HCT116 (cell line): ENCODE measurements at regions not wholly inside any gene's neighbourhood (a gene's known extent, or its start where the extent isn't known, plus 50 kb on each side); places are given as distances from the start of the nearest gene placed in this dataset.
A peak's percentile ranks its signal among the peaks of the same experiment; 100 is the strongest.

ENCODE experiments used
- ATAC-seq: fragments of 200-7000 bp; cut with Tn5 transposase; 2 replicates; pipeline ENCODE4 v1.9.1; 2020; ENCODE audit warnings: mild to moderate bottlenecking, moderate library complexity
- BruUV-seq: library from RNA; stranded (reverse); fragments of 400-500 nt; replicated peaks from 2 replicates; lab custom pipeline; 2021; lab: Mats Ljungman, UMichigan
- CTCF ChIA-PET: fragments of 300-600 bp; sonication (Branson Sonifier 250); formaldehyde crosslinking; loops from one replicate; lab custom pipeline; 2021; ENCODE audit warnings: antibody characterized with exemption; lab: Charles Lee
- POLR2A ChIA-PET: fragments of 300-600, 350-600 bp; sonication (Branson Sonifier 250); formaldehyde crosslinking; loops from one replicate; lab custom pipeline; 2021; ENCODE audit warnings: antibody characterized with exemption; lab: Charles Lee
- RAD21 ChIA-PET, 2 experiments: fragments of 300-600 bp; sonication (Branson Sonifier 250); formaldehyde crosslinking; loops; one replicate each; lab custom pipeline; 2023; ENCODE audit warnings: low total read pairs in 2 of 2; ENCODE audit not compliant: uncharacterized antibody in 2 of 2, unreplicated experiment in 2 of 2, low non-redundant PET in 1 of 2; lab: Charles Lee
- DNase-seq: peaks from one replicate; pipeline ENCODE4 v3.0.0-alpha.2; 2010; ENCODE audit warnings: low read depth, low spot score
- H2AFZ ChIP-seq: fragments of 200-600 bp; shearing (Covaris generic), sonication (generic); 2 replicates; pipeline ENCODE4 v1.6.1; 2017; ENCODE audit warnings: low read depth, mixed run types, mixed read lengths, antibody characterized with exemption, low read length; ENCODE audit not compliant: poor library complexity, severe bottlenecking
- H3K27ac ChIP-seq: 2 replicates; pipeline ENCODE4 v1.5.1; 2012; ENCODE audit warnings: low read depth, low read length
- H3K27me3 ChIP-seq: fragments of 200-600 bp; sonication (generic); 2 replicates; pipeline ENCODE4 v1.6.1; 2016; ENCODE audit warnings: mixed run types, low read length, mixed read lengths; ENCODE audit not compliant: insufficient read depth
- H3K36me3 ChIP-seq, 2 experiments: fragments of 200-500 bp in 1 of 2; fragments of 200-600 bp in 1 of 2; sonication (Bioruptor generic) in 1 of 2; sonication (generic) in 1 of 2; 2 replicates each; pipeline versions ENCODE4 v1.5.1 to v1.6.1; 2014 to 2016; ENCODE audit warnings: low read length in 2 of 2, inconsistent platforms in 1 of 2, mixed read lengths in 1 of 2, mixed run types in 1 of 2; ENCODE audit not compliant: insufficient read depth in 2 of 2, control insufficient read depth in 1 of 2
- H3K4me1 ChIP-seq, 2 experiments: fragments of 200-600 bp in 1 of 2; sonication (generic) in 1 of 2; 2 replicates each; pipeline versions ENCODE4 v1.5.1 to v1.6.1; 2012 to 2017; ENCODE audit warnings: low read length in 2 of 2, inconsistent platforms in 1 of 2, mild to moderate bottlenecking in 1 of 2, mixed read lengths in 1 of 2, mixed run types in 1 of 2, moderate library complexity in 1 of 2; ENCODE audit not compliant: insufficient read depth in 2 of 2, control insufficient read depth in 1 of 2
- H3K4me2 ChIP-seq: fragments of 200-600 bp; sonication (generic); 2 replicates; pipeline ENCODE4 v1.6.1; 2017; ENCODE audit warnings: mixed run types, low read length, mixed read lengths
- H3K4me3 ChIP-seq, 2 experiments: fragments of 200-600 bp in 1 of 2; sonication (generic) in 1 of 2; replicated peaks in 1 of 2; 2 replicates each; pipeline ENCODE4 v1.5.1; 2011 to 2016; ENCODE audit warnings: low read length in 2 of 2, control low read depth in 1 of 2, low read depth in 1 of 2, mild to moderate bottlenecking in 1 of 2, mixed read lengths in 1 of 2, mixed run types in 1 of 2
- H3K79me2 ChIP-seq: fragments of 200-600 bp; sonication (generic); 2 replicates; pipeline ENCODE4 v1.6.1; 2017; ENCODE audit warnings: mild to moderate bottlenecking, mixed run types, low read length, moderate library complexity, mixed read lengths; ENCODE audit not compliant: insufficient read depth
- H3K9ac ChIP-seq: fragments of 200-600 bp; sonication (generic); 2 replicates; pipeline ENCODE4 v1.6.1; 2016; ENCODE audit warnings: low read length, mixed read lengths
- H3K9me2 ChIP-seq: fragments of 200-600 bp; sonication (generic), shearing (Covaris generic); 2 replicates; pipeline ENCODE4 v1.6.1; 2017; ENCODE audit warnings: mixed run types, mild to moderate bottlenecking, moderate library complexity; ENCODE audit not compliant: insufficient read depth
- H3K9me3 ChIP-seq, 2 experiments: fragments of 200-500 bp in 1 of 2; fragments of 200-600 bp in 1 of 2; sonication (Bioruptor generic) in 1 of 2; sonication (generic) in 1 of 2; 2 replicates each; pipeline ENCODE4 v1.6.1; 2014 to 2017; ENCODE audit warnings: low read length in 2 of 2, mixed read lengths in 2 of 2, inconsistent platforms in 1 of 2, low read depth in 1 of 2, mild to moderate bottlenecking in 1 of 2, mixed run types in 1 of 2, moderate library complexity in 1 of 2; ENCODE audit not compliant: control insufficient read depth in 1 of 2, insufficient read depth in 1 of 2
- H4K20me1 ChIP-seq: fragments of 200-600 bp; sonication (generic), shearing (Covaris generic); 2 replicates; pipeline ENCODE4 v1.6.1; 2017; ENCODE audit warnings: mixed run types, mild to moderate bottlenecking, moderate library complexity; ENCODE audit not compliant: insufficient read depth
- EGR1 ChIP-seq: IDR thresholded peaks from 2 replicates; pipeline ENCODE4 v1.6.1; 2012; ENCODE audit warnings: low read depth
- EZH2 ChIP-seq: fragments of 200-600 bp; sonication (generic); IDR thresholded peaks from 2 replicates; pipeline ENCODE4 v1.6.1; 2017; ENCODE audit warnings: antibody characterized with exemption, mixed run types
- EZH2phosphoT487 ChIP-seq: fragments of 200-600 bp; IDR thresholded peaks from 2 replicates; pipeline ENCODE4 v1.6.1; 2018; ENCODE audit warnings: antibody characterized with exemption, borderline replicate concordance
- JUND ChIP-seq: IDR thresholded peaks from 2 replicates; pipeline ENCODE4 v1.6.1; 2012
- RAD21 ChIP-seq: IDR thresholded peaks from 2 replicates; pipeline ENCODE4 v1.6.1; 2012; ENCODE audit warnings: low read depth, mild to moderate bottlenecking
- SP1 ChIP-seq: IDR thresholded peaks from 2 replicates; pipeline ENCODE4 v1.6.1; 2012; ENCODE audit warnings: low read depth
- ZFX ChIP-seq: fragments of 450-650 bp; IDR thresholded peaks from 2 replicates; pipeline ENCODE4 v1.6.1; 2017
- ZNF274 ChIP-seq: fragments of 200-500 bp; sonication (Bioruptor generic); IDR thresholded peaks from 2 replicates; pipeline ENCODE4 v1.6.1; 2014; ENCODE audit warnings: mild to moderate bottlenecking, low read depth, low read length, inconsistent platforms
- intact Hi-C: fragments of 100-400 bp; cut with micrococcal nuclease; formaldehyde crosslinking; loops from 2 replicates; pipeline ENCODE4 v1.10.0; 2022
- TF ChIP-seq, protein P1 (sequence below): IDR thresholded peaks from 2 replicates; pipeline ENCODE4 v1.6.1; 2011; ENCODE audit warnings: mild to moderate bottlenecking, low read length, moderate library complexity; ENCODE audit not compliant: insufficient replicate concordance; ENCODE audit errors: extremely low read depth

DNA sequence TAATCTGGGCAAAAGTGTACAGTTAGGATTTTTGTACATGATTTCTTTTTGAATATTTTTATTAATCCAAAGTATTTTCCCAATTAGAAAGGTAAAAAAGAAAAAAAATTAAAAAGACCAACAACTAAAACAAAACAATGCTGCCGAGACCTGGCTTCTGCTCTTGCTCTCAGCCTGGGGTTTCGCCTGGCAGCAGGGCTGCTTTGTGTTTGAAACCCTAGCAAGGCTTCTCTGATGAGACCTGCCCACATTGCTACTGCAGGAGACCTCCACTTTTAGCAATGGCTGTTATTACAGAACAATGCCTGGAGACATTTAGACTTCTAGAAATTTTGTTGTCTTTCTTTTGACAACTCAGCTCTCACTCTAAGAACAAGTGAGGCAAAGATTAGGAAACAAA lies 1153.0 kb upstream of the TMEM132C start (continued):
- TF ChIP-seq RAD21, result no peak
- no peak for TF ChIP-seq SP1
- no peak for TF ChIP-seq JUND
- no peak for TF ChIP-seq EZH2
- no peak for TF ChIP-seq EGR1
- TF ChIP-seq ZNF274, result no peak
- no peak for TF ChIP-seq ZFX

- ChIA-PET CTCF (interaction anchor here (1.4 kb wide), 1 partner anchor 240 kb away, joined by 3 read pairs; no protein-coding TSS in a partner anchor), POLR2A (no interaction called here)
Observed at GRCh38 chr12:127115468-127116035, 1151.4 kb upstream of the TMEM132C start.

More at GRCh38 chr12:127115468-127116035, 1151.4 kb upstream of the TMEM132C start:
- intact Hi-C loops, result no loop called here
- ATAC-seq (no peak), DNase-seq (no peak)
- no TSS peak for BruUV-seq
- Histone ChIP-seq H3K4me2 (peak overlapping the region; percentile 13; the same call in 1 of the 2 replicates), H2AFZ (no peak overlapping the region), H3K27ac (no peak overlapping the region), H3K9me3 (no peaks in the 10 kb centered on the region), H3K36me3 (peaks cover 0 to 4% of the 10 kb centered on the region in 2 experiments; a peak in 2 of 4 replicates), H3K9ac (no peak overlapping the region), H3K4me1 (peaks cover 10 to 11% of the 10 kb centered on the region in 2 experiments), H3K4me3 (no peak overlapping the region), H3K27me3 (no peaks in the 10 kb centered on the region), H4K20me1 (no peaks in the 10 kb centered on the region), H3K9me2 (no peaks in the 10 kb centered on the region), H3K79me2 (no peaks in the 10 kb centered on the region)
- TF ChIP-seq, protein P1, sequence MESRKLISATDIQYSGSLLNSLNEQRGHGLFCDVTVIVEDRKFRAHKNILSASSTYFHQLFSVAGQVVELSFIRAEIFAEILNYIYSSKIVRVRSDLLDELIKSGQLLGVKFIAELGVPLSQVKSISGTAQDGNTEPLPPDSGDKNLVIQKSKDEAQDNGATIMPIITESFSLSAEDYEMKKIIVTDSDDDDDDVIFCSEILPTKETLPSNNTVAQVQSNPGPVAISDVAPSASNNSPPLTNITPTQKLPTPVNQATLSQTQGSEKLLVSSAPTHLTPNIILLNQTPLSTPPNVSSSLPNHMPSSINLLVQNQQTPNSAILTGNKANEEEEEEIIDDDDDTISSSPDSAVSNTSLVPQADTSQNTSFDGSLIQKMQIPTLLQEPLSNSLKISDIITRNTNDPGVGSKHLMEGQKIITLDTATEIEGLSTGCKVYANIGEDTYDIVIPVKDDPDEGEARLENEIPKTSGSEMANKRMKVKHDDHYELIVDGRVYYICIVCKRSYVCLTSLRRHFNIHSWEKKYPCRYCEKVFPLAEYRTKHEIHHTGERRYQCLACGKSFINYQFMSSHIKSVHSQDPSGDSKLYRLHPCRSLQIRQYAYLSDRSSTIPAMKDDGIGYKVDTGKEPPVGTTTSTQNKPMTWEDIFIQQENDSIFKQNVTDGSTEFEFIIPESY, result no peak
- no peak for TF ChIP-seq EZH2
- TF ChIP-seq JUND, result peak; percentile 18; the same call in 1 of the 2 replicates
- TF ChIP-seq EZH2phosphoT487, result no peak
- RAD21 ChIA-PET, result no interaction called here
